Vagina (tissue), 2 donors: ENCODE measurements at regions not wholly inside any gene's neighbourhood (a gene's known extent, or its start where the extent isn't known, plus 50 kb on each side); places are given as distances from the start of the nearest gene placed in this dataset.

Experiments
- DNase-seq, 2 donors: peaks; one replicate each; pipeline ENCODE4 v3.0.0-alpha.2; 2017; ENCODE audit errors: extremely low spot score in 2 of 2
- H3K27ac ChIP-seq: fragments of 200-600 bp; sonication (generic); one replicate; pipeline ENCODE4 v1.5.1; 2019
- H3K27me3 ChIP-seq: fragments of 200-600 bp; sonication (generic); one replicate; pipeline ENCODE4 v1.5.1; 2019
- H3K36me3 ChIP-seq, 2 donors: fragments of 200-600 bp; sonication (generic); one replicate each; pipeline ENCODE4 v1.5.1; 2017 to 2019
- H3K4me1 ChIP-seq: fragments of 200-600 bp; sonication (generic); one replicate; pipeline ENCODE4 v1.5.1; 2019
- H3K4me3 ChIP-seq, 2 donors: fragments of 200-600 bp; sonication (generic); 1 replicate in 1 of 2; 2 replicates in 1 of 2; pipeline ENCODE4 v1.5.1; 2016 to 2019
- H3K9me3 ChIP-seq: fragments of 200-600 bp; sonication (generic); one replicate; pipeline ENCODE4 v1.5.1; 2019
- CTCF ChIP-seq, 3 experiments: fragments of 450-650 bp in 2 of 3; fragments of 200-600 bp in 1 of 3; sonication (generic) in 1 of 3; IDR thresholded peaks; one replicate each; pipeline ENCODE4 v1.5.1; 2017 to 2019; ENCODE audit warnings: antibody characterized with exemption in 3 of 3, mild to moderate bottlenecking in 2 of 3, moderate library complexity in 2 of 3
- POLR2A ChIP-seq, 2 donors: fragments of 450-650 bp; IDR thresholded peaks; one replicate each; pipeline ENCODE4 v1.6.1; 2017; ENCODE audit warnings: antibody characterized with exemption in 2 of 2, mild to moderate bottlenecking in 2 of 2, moderate library complexity in 2 of 2
- POLR2AphosphoS5 ChIP-seq, 2 donors: sonication (generic); formaldehyde crosslinking; IDR thresholded peaks; one replicate each; pipeline ENCODE4 v1.9.0; 2017; ENCODE audit warnings: antibody characterized with exemption in 2 of 2, mild to moderate bottlenecking in 2 of 2, low read depth in 1 of 2; ENCODE audit not compliant: insufficient read depth in 1 of 2
- intact Hi-C: fragments of 100-400 bp; cut with DNase I; formaldehyde crosslinking; loops from one replicate; pipeline ENCODE4 v1.15.1; 2023

DNA sequence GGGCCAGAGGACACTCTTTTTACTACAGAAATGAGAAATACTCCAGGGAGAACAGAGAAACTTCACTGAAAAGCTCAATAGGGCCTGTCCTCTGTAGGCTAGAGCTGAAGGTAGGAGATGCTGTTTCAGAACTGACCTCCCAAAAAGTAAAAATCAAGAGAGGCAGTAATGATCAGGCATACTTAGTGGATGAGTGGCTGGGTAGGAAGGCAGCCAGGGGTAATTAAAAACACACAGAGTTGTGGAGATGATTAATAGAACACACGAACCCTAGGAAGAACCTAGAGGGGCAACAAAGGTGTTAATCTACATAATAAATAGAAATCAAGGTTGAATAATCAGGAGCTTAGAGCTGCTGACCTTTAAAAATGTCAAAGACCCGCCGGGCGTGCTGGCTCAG, 582.4 kb upstream of the ADGRL3 start:
- DNase-seq: no peak
- no peak overlapping the region for H3K4me3 ChIP-seq
- H3K27ac ChIP-seq: no peak overlapping the region
- no peaks in the 10 kb centered on the region for H3K36me3 ChIP-seq
- H3K27me3 ChIP-seq: no peaks in the 10 kb centered on the region
- intact Hi-C loops: no loop called here
- TF ChIP-seq POLR2AphosphoS5 (IDR thresholded peaks at IDR 0.05; ENCODE audit: insufficient read depth in 1 of 2, low read depth in 1 of 2) (no peak), CTCF (IDR thresholded peaks at IDR 0.05) (no peak), POLR2A (IDR thresholded peaks at IDR 0.05) (no peak)
- H3K4me1 ChIP-seq: no peaks in the 10 kb centered on the region
- H3K9me3 ChIP-seq: no peaks in the 10 kb centered on the region

GRCh38 chr4:60619531-60620305, 580.4 kb upstream of the ADGRL3 start:
- H3K4me3 ChIP-seq: no peak overlapping the region
- no peaks in the 10 kb centered on the region for H3K4me1 ChIP-seq
- H3K27ac ChIP-seq: no peak overlapping the region
- H3K27me3 ChIP-seq: no peaks in the 10 kb centered on the region
- TF ChIP-seq CTCF (IDR thresholded peaks at IDR 0.05) (no peak), POLR2A (IDR thresholded peaks at IDR 0.05) (no peak), POLR2AphosphoS5 (IDR thresholded peaks at IDR 0.05; ENCODE audit: insufficient read depth in 1 of 2, low read depth in 1 of 2) (no peak)
- intact Hi-C loops: no loop called here
- DNase-seq: no peak
- H3K36me3 ChIP-seq: no peaks in the 10 kb centered on the region
- H3K9me3 ChIP-seq: no peaks in the 10 kb centered on the region

- no peak for TF ChIP-seq CTCF (IDR thresholded peaks at IDR 0.05)
- TF ChIP-seq POLR2AphosphoS5 (IDR thresholded peaks at IDR 0.05; ENCODE audit: insufficient read depth in 1 of 2, low read depth in 1 of 2): no peak
- no peak for TF ChIP-seq POLR2A (IDR thresholded peaks at IDR 0.05)
- intact Hi-C loops: no loop called here
- Histone ChIP-seq H3K27me3 (no peaks in the 10 kb centered on the region), H3K27ac (no peak overlapping the region), H3K4me1 (no peaks in the 10 kb centered on the region), H3K9me3 (peaks cover 3% of the 10 kb centered on the region), H3K36me3 (no peaks in the 10 kb centered on the region), H3K4me3 (no peak overlapping the region)
- no peak for DNase-seq
Observed at GRCh38 chr4:60637976-60638375, 562.1 kb upstream of the ADGRL3 start.

DNA sequence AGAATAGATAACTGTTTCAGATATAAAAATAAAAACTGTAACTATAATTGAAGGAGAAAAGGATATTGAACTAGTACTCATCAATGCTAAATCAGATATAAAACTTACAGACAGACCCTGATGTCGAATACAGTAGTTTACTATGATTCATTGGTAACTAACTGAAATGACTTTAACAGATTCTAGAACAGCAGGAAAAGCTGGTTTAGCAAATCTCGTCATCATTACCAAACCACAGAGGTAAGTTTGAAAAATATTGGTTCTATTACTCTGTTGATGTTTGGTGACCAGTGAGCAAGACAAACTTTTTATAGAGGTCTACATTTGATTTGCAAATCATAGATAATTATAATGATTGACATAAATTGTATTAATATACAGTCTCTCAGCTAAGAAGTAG, 551.4 kb upstream of the ADGRL3 start:
- H3K4me3 ChIP-seq: no peak overlapping the region
- no peak overlapping the region for H3K27ac ChIP-seq
- no peaks in the 10 kb centered on the region for H3K27me3 ChIP-seq
- no peaks in the 10 kb centered on the region for H3K36me3 ChIP-seq
- intact Hi-C loops: no loop called here
- H3K9me3 ChIP-seq: no peaks in the 10 kb centered on the region
- TF ChIP-seq POLR2AphosphoS5 (IDR thresholded peaks at IDR 0.05; ENCODE audit: insufficient read depth in 1 of 2, low read depth in 1 of 2) (no peak), CTCF (IDR thresholded peaks at IDR 0.05) (no peak), POLR2A (IDR thresholded peaks at IDR 0.05) (no peak)
- DNase-seq: no peak
- H3K4me1 ChIP-seq: no peaks in the 10 kb centered on the region

GRCh38 chr4:60652933-60653332, 547.2 kb upstream of the ADGRL3 start:
- H3K27ac ChIP-seq: no peak overlapping the region
- no peak for TF ChIP-seq POLR2A (IDR thresholded peaks at IDR 0.05)
- TF ChIP-seq CTCF (IDR thresholded peaks at IDR 0.05): no peak
- no peak for TF ChIP-seq POLR2AphosphoS5 (IDR thresholded peaks at IDR 0.05; ENCODE audit: insufficient read depth in 1 of 2, low read depth in 1 of 2)
- no peaks in the 10 kb centered on the region for H3K4me1 ChIP-seq
- no peaks in the 10 kb centered on the region for H3K9me3 ChIP-seq
- intact Hi-C loops: no loop called here
- H3K27me3 ChIP-seq: no peaks in the 10 kb centered on the region
- H3K4me3 ChIP-seq: no peak overlapping the region
- no peak for DNase-seq
- H3K36me3 ChIP-seq: no peaks in the 10 kb centered on the region
